ENCODE measurements at regions not wholly inside any gene's neighbourhood (a gene's known extent, or its start where the extent isn't known, plus 50 kb on each side); places are given as distances from the start of the nearest gene placed in this dataset.

GRCh38 chr16:86662195-86662594, 83.8 kb downstream of the FOXL1 start:
- H3K4me3 ChIP-seq, result no peak overlapping the region
- H3K9ac ChIP-seq (ENCODE audit: control insufficient read depth, insufficient read depth, low read length), result no peak overlapping the region
- RAD21 ChIA-PET (ENCODE audit: unreplicated experiment), result no interaction called here
- CTCF ChIA-PET, result interaction anchor here (1.0 to 1.3 kb wide), 2 partner anchors 98 to 400 kb away, joined by 3 to 4 read pairs; no protein-coding TSS in a partner anchor
- POLR2A ChIA-PET, result no interaction called here
- SMC1A ChIA-PET (ENCODE audit: uncharacterized antibody, unreplicated experiment), result interaction anchor here (0.7 to 1.0 kb wide), 4 partner anchors 16 to 116 kb away, joined by 3 read pairs; no protein-coding TSS in a partner anchor
- intact Hi-C loops (cut with micrococcal nuclease; ENCODE audit: unreplicated experiment) (no loop called here), in situ Hi-C loops (cut with MboI) (no loop called here)
- BruUV-seq (replicated peaks), result no TSS peak
- TF ChIP-seq NKRF (conservative IDR thresholded peaks at IDR 0.05) (no peak), RCOR1 (conservative IDR thresholded peaks at IDR 0.05; ENCODE audit: low read depth, low read length) (no peak), TCF12 (IDR thresholded peaks at IDR 0.05; ENCODE audit: low read depth, low read length) (no peak), EZH2 (IDR thresholded peaks at IDR 0.05; ENCODE audit: borderline replicate concordance, control insufficient read depth, low read depth, low read length) (no peak), ZBTB33 (IDR thresholded peaks at IDR 0.05) (no peak), CREB1 (IDR thresholded peaks at IDR 0.05; ENCODE audit: low read depth) (no peak), PML (IDR thresholded peaks at IDR 0.05; ENCODE audit: low read length) (no peak), MEF2A (IDR thresholded peaks at IDR 0.05; ENCODE audit: insufficient read depth, low read depth, low read length) (no peak), ZNF207 (IDR thresholded peaks at IDR 0.05; ENCODE audit: borderline replicate concordance) (no peak), POU2F2 (IDR thresholded peaks at IDR 0.05; ENCODE audit: borderline replicate concordance, low read depth, low read length) (no peak), NR2F1 (conservative IDR thresholded peaks at IDR 0.05) (no peak), ESRRA (IDR thresholded peaks at IDR 0.05; ENCODE audit: low read length) (no peak), GATAD2B (conservative IDR thresholded peaks at IDR 0.05; ENCODE audit: low read depth) (no peak), RFX5 (IDR thresholded peaks at IDR 0.05; ENCODE audit: low read depth, low read length) (no peak), NBN (IDR thresholded peaks at IDR 0.05) (no peak), WRNIP1 (IDR thresholded peaks at IDR 0.05; ENCODE audit: borderline replicate concordance, low read depth, low read length) (no peak), JUND (IDR thresholded peaks at IDR 0.05; ENCODE audit: low read depth, low read length) (no peak), ZNF217 (IDR thresholded peaks at IDR 0.05) (no peak), FOS (IDR thresholded peaks at IDR 0.05; ENCODE audit: borderline replicate concordance, extremely low read depth, insufficient read length) (no peak)
- H3K79me2 ChIP-seq (ENCODE audit: control insufficient read depth, insufficient read depth, low read length), result no peaks in the 10 kb centered on the region
- no peak overlapping the region for H3K27ac ChIP-seq (ENCODE audit: control insufficient read depth, insufficient read depth)
- no peak overlapping the region for H2AFZ ChIP-seq (ENCODE audit: control insufficient read depth, low read depth, low read length)
- H3K4me2 ChIP-seq (ENCODE audit: control insufficient read depth, insufficient read depth), result no peak overlapping the region
- H3K9me3 ChIP-seq (replicated peaks; ENCODE audit: control insufficient read depth, insufficient read depth, low read length), result no peaks in the 10 kb centered on the region; the same call in 2 of the 3 replicates
- FAIRE-seq (no peak), ATAC-seq (no peak), DNase-seq (ENCODE audit: low read depth, low spot score) (no peak)
- H3K36me3 ChIP-seq (ENCODE audit: control insufficient read depth in 2 of 2, insufficient read depth in 2 of 2, low read length in 1 of 2), result no peaks in the 10 kb centered on the region
- H3K4me1 ChIP-seq (ENCODE audit: control insufficient read depth, insufficient read depth, low read length), result peaks cover 4% of the 10 kb centered on the region; the same call in 1 of the 2 replicates
- no peaks in the 10 kb centered on the region for H4K20me1 ChIP-seq (ENCODE audit: control insufficient read depth, insufficient read depth)
- WGBS (ENCODE audit: insufficient coverage, insufficient replicate concordance, low lambda C conversion rate, missing lambda C conversion rate), result 7% methylated on average over 5 of the region's 5 CpGs
- no peaks in the 10 kb centered on the region for H3K27me3 ChIP-seq (replicated peaks in 1 of 2; ENCODE audit: control insufficient read depth in 2 of 2, insufficient read depth in 2 of 2, low read length in 1 of 2)
